K562 (cell line): ENCODE measurements at regions not wholly inside any gene's neighbourhood (a gene's known extent, or its start where the extent isn't known, plus 50 kb on each side); places are given as distances from the start of the nearest gene placed in this dataset.

Experiments used
- TCF3 ChIP-seq: sonication (generic); formaldehyde crosslinking; IDR thresholded peaks from 2 replicates; pipeline ENCODE4 v1.4.0; 2020; ENCODE audit warnings: mild to moderate bottlenecking, missing genetic modification reagents
- TEAD4 ChIP-seq, 2 experiments: sonication (generic) in 1 of 2; formaldehyde crosslinking in 1 of 2; IDR thresholded peaks; 2 replicates each; pipeline versions ENCODE4 v1.6.1 to v1.8.0; 2012 to 2022; ENCODE audit warnings: borderline replicate concordance in 1 of 2, inconsistent platforms in 1 of 2, low read length in 1 of 2, mild to moderate bottlenecking in 1 of 2, missing genetic modification reagents in 1 of 2
- TF ChIP-seq, protein P1 (sequence below), 2 experiments: fragments of 450-650 bp in 1 of 2; IDR thresholded peaks; 2 replicates each; pipeline ENCODE4 v1.6.1; 2011 to 2017; ENCODE audit warnings: low read depth in 2 of 2, antibody characterized with exemption in 1 of 2, borderline replicate concordance in 1 of 2, low read length in 1 of 2, mild to moderate bottlenecking in 1 of 2, mixed read lengths in 1 of 2; ENCODE audit not compliant: control insufficient read depth in 1 of 2
- TF ChIP-seq, protein P2 (sequence below), 2 experiments: fragments of 450-650 bp in 1 of 2; sonication (generic) in 1 of 2; formaldehyde crosslinking in 1 of 2; IDR thresholded peaks in 1 of 2; conservative IDR thresholded peaks in 1 of 2; 2 replicates each; pipeline versions ENCODE4 v1.6.1 to v1.8.1; 2016 to 2023; ENCODE audit warnings: mild to moderate bottlenecking in 2 of 2, moderate library complexity in 2 of 2, inconsistent platforms in 1 of 2, missing genetic modification reagents in 1 of 2
- TF ChIP-seq, protein P3 (sequence below): fragments of 250-450 bp; sonication (Bioruptor Pico); IDR thresholded peaks from 2 replicates; pipeline ENCODE4 v1.5.0; 2021

DNA sequence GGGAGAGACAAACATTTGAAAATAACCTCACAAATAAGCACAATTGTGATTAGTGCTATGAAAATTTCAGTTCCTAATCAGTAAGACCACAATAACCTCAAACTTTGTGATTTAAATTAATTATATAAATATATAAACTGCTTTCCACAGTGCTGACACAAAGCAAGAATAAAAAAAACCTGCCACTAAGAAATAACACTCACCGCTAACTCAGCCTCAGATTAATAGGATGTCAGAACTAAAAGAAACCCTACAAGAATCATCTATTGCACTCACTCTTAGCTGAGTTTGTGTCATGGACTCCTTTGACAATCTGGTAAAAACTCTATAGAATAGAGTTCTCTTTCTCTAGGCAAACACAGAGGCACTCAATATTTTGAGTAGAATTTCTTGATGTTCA is 68.4 kb downstream of the SLC41A2 start:
- TF ChIP-seq TCF3, result no peak
- TF ChIP-seq TEAD4 (IDR thresholded peaks at IDR 0.05; ENCODE audit: low read length), result no peak
- TF ChIP-seq TEAD4 (CRISPR knock-in tag; IDR thresholded peaks at IDR 0.05; ENCODE audit: borderline replicate concordance), result no peak
- TF ChIP-seq, protein P1, sequence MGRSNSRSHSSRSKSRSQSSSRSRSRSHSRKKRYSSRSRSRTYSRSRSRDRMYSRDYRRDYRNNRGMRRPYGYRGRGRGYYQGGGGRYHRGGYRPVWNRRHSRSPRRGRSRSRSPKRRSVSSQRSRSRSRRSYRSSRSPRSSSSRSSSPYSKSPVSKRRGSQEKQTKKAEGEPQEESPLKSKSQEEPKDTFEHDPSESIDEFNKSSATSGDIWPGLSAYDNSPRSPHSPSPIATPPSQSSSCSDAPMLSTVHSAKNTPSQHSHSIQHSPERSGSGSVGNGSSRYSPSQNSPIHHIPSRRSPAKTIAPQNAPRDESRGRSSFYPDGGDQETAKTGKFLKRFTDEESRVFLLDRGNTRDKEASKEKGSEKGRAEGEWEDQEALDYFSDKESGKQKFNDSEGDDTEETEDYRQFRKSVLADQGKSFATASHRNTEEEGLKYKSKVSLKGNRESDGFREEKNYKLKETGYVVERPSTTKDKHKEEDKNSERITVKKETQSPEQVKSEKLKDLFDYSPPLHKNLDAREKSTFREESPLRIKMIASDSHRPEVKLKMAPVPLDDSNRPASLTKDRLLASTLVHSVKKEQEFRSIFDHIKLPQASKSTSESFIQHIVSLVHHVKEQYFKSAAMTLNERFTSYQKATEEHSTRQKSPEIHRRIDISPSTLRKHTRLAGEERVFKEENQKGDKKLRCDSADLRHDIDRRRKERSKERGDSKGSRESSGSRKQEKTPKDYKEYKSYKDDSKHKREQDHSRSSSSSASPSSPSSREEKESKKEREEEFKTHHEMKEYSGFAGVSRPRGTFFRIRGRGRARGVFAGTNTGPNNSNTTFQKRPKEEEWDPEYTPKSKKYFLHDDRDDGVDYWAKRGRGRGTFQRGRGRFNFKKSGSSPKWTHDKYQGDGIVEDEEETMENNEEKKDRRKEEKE (IDR thresholded peaks at IDR 0.05; ENCODE audit: borderline replicate concordance in 1 of 2, control insufficient read depth in 1 of 2, low read depth in 2 of 2, low read length in 1 of 2), result no peak
- TF ChIP-seq, protein P2, sequence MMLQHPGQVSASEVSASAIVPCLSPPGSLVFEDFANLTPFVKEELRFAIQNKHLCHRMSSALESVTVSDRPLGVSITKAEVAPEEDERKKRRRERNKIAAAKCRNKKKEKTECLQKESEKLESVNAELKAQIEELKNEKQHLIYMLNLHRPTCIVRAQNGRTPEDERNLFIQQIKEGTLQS (IDR thresholded peaks at IDR 0.05), result no peak
- TF ChIP-seq, protein P2 (CRISPR knock-in tag; conservative IDR thresholded peaks at IDR 0.05), result no peak
- TF ChIP-seq, protein P3, sequence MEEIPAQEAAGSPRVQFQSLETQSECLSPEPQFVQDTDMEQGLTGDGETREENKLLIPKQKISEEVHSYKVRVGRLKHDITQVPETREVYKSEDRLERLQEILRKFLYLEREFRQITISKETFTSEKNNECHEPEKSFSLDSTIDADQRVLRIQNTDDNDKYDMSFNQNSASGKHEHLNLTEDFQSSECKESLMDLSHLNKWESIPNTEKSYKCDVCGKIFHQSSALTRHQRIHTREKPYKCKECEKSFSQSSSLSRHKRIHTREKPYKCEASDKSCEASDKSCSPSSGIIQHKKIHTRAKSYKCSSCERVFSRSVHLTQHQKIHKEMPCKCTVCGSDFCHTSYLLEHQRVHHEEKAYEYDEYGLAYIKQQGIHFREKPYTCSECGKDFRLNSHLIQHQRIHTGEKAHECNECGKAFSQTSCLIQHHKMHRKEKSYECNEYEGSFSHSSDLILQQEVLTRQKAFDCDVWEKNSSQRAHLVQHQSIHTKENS, result no peak
